GM21825 (cell line): ENCODE measurements at regions not wholly inside any gene's neighbourhood (a gene's known extent, or its start where the extent isn't known, plus 50 kb on each side); places are given as distances from the start of the nearest gene placed in this dataset.

Experiments
- ATAC-seq: cut with Tn5 transposase; IDR thresholded peaks from one replicate; pipeline ENCODE4 v1.9.1; 2021; ENCODE audit warnings: mild to moderate bottlenecking, moderate library complexity; ENCODE audit not compliant: unreplicated experiment

GRCh38 chr5:142508591-142508990 is 177.3 kb downstream of the FGF1 start:
- ATAC-seq = no peak

DNA sequence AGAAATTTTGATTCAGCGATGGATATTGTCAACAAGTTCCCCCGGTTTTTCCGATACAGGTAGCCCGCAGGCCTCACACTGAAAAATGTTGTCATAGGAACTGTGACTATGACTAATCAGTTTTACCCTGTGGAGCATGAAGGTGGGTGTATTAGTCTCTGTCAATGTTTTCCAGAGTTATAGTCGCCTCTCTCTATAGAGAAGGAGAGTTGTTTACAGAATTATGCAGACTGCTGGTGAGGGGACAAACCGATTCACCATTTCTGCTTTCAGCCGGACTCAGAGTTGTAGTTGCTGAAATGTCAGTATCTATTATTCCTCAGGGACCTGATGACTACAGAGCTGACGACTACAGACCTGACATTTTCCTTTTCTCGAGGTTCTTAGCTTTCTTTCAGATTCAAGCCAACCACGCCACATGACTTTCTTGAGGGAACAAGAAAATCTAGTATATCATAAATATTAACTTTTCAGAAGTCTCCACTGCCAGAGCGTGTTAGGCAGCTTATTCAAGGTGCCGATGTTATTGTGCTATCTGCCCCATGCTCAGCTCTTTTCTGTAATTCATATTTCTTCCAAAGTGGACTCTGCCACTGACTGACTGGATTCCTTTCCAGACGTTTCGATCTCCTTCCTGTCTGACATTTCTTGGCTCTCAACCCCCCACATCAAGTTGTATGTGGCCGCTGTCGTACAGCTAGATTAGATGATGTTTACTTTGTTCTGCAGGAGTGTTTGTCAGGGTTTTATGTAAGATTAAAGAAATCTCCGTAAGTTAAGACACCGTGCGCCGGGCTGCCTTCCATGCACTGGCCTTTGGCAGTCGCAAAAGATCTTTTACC is 178.1 kb downstream of the FGF1 start:
- ATAC-seq = peak; percentile 57

DNA sequence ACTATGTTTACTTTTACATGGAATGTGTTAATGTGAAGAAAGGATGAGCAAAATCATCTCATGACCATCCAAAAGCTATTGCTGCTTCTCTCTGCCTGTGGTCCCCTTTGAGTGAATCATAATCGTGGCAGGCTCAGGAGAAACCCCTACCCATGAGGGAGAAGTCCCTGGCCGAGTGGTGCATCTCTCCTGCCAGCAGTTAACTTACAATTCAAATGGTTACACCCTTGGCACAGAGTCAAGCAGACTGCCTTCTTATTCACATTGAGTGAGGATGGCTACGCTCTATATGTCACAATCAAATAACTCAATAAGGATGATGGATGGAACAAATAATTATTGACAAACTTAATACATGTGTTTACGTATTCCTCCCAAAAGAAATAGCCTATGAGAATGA is 179.1 kb downstream of the FGF1 start:
- ATAC-seq = no peak

DNA sequence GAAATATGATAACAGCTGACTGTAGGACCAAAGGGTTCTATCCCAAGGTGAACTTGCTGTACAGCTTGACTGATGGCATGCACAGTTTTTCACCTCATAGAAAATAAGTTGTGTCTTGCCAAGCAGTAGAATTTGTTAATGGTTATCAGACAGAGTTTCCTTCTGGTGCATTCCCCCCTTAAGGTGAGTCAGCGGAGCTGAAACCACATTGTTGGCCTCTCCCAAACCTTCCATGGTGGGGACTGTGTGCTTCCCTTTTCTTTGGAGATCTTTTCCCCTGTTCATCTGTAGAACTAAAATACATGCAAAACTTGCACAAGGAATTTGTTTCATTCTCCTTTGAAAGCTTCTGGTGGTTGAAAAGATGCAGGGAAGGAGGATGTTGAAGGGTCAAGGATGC is 179.8 kb downstream of the FGF1 start:
- ATAC-seq = no peak

GRCh38 chr5:142501890-142502289 is 177.1 kb upstream of the SPRY4 start:
- ATAC-seq = no peak

GRCh38 chr5:142500227-142500905 is 175.5 kb upstream of the SPRY4 start:
- ATAC-seq = no peak

- no peak for ATAC-seq
Observed at GRCh38 chr5:142499591-142500226, 174.9 kb upstream of the SPRY4 start.

DNA sequence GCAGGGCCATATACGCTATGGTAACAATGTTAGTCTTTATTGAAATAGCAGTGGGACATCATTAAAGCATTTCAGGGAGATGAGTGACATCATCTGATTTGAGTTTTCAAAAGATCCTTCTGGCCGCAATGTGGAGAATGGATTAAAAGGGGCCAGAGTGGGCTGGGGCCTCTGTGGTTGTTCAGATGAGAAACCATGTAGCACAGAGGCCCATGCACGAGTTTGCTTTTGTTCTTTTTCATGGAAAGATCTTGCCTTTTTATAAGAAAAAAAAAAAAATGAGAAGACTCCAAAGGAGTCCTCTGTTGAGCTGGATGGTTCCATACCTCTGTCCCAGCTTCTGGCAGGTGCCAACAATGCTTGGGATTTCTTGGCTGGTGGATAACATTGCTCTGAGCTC is 173.5 kb upstream of the SPRY4 start:
- no peak for ATAC-seq

DNA sequence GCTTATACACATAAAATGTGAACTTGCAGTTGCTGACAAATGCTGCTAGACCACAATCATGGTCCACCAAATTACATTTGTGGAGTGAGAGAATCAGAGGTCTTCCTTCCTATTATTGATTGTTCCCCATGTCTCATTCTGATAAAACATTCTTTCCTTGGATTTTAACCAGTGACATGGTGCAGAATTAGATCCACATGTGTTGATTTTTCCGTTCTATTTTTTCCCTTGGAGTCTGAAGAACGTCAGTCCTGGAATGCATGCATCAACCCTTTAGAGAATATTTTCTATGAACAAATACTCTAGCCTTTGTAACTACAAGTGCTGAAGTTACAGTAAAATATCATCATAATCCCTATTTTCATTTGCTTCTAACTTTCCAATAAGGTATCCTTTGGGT is 170.7 kb upstream of the SPRY4 start:
- ATAC-seq = no peak

DNA sequence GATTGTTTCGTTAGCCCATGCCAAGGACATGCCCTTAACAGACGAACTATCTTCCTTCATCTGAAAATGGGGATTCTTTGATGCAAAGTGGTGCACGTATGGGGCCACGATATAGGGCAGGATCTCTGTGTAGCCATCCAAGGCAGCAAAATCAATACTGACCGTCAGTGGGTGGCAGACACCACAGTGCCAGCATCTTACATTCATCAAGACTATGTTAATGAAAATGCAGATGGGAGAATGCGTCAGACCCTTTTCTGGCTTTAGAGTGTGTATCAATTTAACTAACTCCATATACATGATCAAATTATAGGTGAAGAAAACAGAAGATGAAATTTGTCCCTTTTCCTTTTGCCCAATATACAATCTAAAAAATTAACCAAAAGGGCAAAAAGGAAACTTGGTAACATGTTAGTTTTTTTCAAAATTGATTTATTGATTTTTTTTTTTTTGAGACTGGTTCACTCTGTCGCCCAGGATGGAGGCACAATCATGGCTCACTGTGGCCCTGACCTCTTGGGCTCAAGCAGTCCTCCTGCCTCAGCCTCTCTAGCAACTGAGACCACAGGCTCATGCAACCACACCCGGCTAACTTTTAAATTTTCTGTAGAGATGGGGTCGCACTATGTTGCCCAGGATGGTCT is 169.2 kb upstream of the SPRY4 start:
- ATAC-seq = no peak

DNA sequence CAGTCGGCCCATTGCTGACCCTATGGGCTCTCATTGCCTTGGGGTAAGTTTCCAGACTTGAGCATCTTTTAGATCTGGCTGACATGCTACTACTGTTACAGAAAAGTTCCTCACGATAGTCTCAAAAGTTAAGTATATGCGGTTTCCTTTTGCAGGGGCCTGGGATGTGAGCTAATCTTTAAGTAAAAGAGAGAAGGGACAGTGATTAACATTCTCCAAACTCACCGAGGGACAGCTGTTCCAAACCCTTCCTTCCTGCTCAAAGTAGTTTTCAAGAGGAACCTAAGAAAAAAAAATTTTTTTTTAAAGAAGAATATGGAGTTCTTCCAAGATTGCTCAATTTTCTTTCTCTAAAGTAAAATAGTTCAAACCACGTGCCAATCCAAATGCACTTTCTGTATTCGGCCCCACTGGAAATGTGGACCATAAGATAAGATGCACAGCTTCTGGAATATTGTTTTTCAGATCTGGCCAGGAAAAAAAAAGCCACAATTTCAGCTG is 168.0 kb upstream of the SPRY4 start:
- no peak for ATAC-seq

DNA sequence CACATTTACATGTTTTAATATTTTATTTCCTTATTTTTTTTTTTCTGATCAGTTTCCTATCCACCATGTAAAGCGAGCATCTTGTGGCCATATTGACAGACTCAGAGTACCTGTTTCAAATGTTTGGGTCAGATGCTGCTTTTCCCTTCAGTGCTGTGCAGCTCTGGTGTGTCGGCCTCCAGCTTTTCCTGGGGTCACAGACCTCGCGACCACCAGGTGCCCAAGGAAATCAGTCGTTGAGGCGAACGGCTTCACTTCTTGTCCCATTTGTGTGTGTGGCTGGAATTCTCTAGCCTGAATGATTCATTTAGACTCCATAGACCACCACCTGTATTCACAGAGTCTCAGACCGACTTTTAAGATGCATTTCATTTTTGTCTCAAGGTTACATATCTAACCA is 166.9 kb upstream of the SPRY4 start:
- ATAC-seq = no peak

DNA sequence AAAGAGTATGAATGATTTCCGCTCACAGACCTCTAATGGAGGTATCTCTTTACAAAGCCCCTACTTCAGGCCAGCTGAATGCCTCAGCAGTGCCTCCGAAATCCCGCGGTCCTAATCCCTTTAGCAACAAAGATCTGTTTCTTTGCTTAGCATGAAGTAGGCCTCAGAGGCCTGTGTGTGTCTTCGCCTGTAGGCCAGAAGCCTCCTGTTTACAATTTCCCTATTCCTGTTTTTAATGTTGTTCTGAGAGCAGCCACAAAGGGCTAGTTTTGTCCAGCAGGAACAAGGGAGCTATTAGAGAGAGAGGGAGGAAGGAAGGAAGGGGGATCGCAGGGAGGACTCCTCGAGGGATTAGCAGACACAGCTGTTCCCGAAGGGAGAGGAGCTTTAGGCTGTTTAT is 166.4 kb upstream of the SPRY4 start:
- ATAC-seq = no peak

DNA sequence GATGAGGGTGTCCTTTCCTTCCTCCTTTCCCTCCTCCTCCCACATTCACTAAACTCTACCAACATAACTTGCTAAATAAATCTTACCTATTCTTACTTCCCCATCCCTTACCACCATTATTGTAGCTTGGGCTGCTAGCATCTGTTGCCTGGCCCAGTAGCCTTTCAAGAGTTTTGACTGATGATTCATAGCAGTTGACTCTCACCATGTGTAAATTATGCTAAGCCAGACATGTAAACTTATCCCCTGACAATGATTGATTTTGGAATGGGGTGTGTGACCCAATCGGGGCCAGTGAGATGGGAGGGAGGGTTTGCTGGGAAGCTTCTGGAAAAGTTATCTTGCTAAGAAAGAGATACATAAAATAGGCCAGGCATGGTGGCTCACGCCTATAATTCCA is 161.8 kb upstream of the SPRY4 start:
- ATAC-seq = no peak

GRCh38 chr5:142486020-142486419 is 161.2 kb upstream of the SPRY4 start:
- ATAC-seq = no peak

DNA sequence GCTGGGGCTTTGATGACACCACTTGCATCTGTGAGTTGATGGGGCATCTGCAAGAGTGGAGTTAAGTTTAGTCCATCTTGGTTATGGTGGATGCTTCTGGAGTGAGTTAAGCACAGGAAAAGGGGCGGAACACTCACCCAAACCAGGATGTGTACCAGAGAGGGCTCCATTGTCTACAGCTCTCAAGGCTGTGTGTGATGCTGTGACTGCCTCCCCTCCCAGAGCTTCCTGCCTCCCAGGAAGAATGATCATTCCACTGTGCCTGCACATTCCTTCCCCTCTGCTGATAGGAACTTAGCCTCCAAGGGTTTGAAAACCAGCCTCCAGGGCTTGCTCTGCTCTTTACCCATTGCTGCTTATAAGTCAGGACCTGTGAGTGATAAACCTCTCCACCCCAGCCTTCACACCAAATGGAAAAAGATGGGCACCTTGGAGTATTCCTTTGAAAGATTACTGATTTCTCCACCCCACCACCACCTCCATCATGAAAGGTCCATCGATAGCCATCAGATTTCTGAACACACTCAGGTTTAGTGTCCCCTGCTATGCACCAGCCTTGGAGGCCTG is 160.1 kb upstream of the SPRY4 start:
- no peak for ATAC-seq

GRCh38 chr5:142482207-142482606 is 157.4 kb upstream of the SPRY4 start:
- no peak for ATAC-seq

DNA sequence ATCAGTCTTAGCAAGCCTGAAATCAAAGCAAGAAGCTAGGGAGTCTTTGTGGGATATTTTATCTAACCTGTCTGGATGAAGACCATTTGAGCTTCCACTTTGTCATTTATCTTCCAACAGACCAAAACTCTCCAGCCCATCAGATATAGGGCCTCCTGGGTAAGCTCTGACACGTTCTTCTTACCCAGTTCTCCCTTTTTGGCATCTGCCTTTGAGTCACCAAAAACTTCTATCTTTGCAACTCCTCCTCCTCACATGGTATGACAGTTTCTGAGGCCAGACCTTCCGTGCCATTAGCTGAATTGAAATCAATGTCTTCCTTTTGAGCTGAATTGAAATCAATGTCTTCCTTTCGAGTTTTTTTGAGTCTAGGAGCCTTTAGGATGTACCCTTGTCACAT is 156.6 kb upstream of the SPRY4 start:
- no peak for ATAC-seq

DNA sequence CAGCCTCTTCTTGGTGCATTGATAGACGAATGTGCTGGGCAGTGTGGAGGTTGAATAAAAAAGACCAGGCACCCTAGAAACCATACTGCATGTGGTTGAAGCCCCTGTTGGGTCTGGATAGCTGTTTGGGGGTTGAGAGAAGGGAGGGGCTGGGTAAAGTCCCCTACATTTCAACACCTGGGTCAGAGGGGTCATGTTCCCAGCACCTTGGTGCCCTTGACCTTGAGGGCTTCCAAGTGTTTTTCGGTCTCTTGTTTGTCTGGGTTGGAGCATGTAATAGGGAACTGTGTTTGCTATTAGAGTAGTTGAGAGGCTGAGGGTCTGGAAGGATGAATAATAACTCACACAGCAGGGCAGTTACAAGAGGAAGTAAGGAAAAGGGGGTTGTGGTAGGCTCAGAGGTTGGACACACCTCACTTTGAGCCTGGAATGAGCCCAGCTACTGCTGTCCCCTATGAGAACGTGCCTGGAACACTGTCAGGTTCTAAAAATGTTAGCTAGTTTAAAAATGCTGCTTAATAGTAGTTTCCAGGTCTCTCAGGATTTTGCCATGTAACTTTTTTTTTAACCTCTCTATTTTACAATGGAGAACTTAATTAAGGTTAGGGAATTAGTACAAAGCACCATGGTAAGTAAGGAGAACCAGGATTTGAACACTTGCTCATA is 155.2 kb upstream of the SPRY4 start:
- no peak for ATAC-seq

DNA sequence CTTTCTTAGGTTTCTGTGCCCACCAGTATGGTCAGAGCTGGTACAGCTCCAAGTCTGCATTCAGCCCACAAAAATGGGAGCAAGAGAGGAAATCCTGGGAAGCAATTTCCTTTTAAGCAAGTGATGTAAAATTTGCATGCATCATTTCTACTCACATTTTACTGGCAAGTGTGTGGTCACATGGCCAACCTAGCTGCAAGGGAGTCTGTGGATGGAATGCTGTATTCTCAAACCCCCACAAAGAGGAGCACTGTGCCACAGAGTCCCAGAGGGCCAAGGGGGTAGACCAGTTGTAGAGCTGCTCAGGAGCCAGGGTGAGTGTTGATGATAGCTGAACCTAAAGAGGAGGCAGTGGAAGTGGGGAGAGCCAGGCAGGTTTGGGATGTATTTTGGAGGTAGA is 154.3 kb upstream of the SPRY4 start:
- ATAC-seq = no peak

GRCh38 chr5:142478113-142478512 is 153.3 kb upstream of the SPRY4 start:
- no peak for ATAC-seq
